Neural progenitor cell (in vitro differentiated cells): ENCODE measurements at regions not wholly inside any gene's neighbourhood (a gene's known extent, or its start where the extent isn't known, plus 50 kb on each side); places are given as distances from the start of the nearest gene placed in this dataset.
A peak's percentile ranks its signal among the peaks of the same experiment; 100 is the strongest.

Source experiments
- DNase-seq: peaks from one replicate; pipeline ENCODE4 v3.0.0-alpha.2; 2016; ENCODE audit warnings: low spot score
- H2AFZ ChIP-seq: fragments of 200-600 bp; sonication (generic); replicated peaks from 2 replicates; pipeline ENCODE4 v1.6.1; 2016; ENCODE audit warnings: antibody characterized with exemption
- H3F3A ChIP-seq: fragments of 200-600 bp; sonication (generic); 2 replicates; pipeline ENCODE4 v1.6.1; 2016; ENCODE audit warnings: antibody characterized with exemption, low read depth
- H3K27ac ChIP-seq: fragments of 200-600 bp; sonication (generic); 2 replicates; pipeline ENCODE4 v1.5.1; 2016; ENCODE audit warnings: mild to moderate bottlenecking
- H3K27me3 ChIP-seq: fragments of 200-600 bp; sonication (generic); 2 replicates; pipeline ENCODE4 v1.6.1; 2016; ENCODE audit warnings: mild to moderate bottlenecking, moderate library complexity
- H3K36me3 ChIP-seq: fragments of 200-600 bp; sonication (generic); 2 replicates; pipeline ENCODE4 v1.5.1; 2016
- H3K4me1 ChIP-seq: fragments of 200-600 bp; sonication (generic); 2 replicates; pipeline ENCODE4 v1.6.1; 2016; ENCODE audit warnings: mixed run types
- H3K4me2 ChIP-seq: fragments of 200-600 bp; sonication (generic); 2 replicates; pipeline ENCODE4 v1.6.1; 2016
- H3K4me3 ChIP-seq: fragments of 200-600 bp; sonication (generic); 2 replicates; pipeline ENCODE4 v1.5.1; 2016
- H3K79me2 ChIP-seq: fragments of 200-600 bp; sonication (generic); 2 replicates; pipeline ENCODE4 v1.6.1; 2016; ENCODE audit warnings: low read depth
- H3K9ac ChIP-seq: fragments of 200-600 bp; sonication (generic); 2 replicates; pipeline ENCODE4 v1.6.1; 2016
- H3K9me3 ChIP-seq: fragments of 200-600 bp; sonication (generic); 2 replicates; pipeline ENCODE4 v1.5.1; 2016; ENCODE audit warnings: low read depth
- H4K20me1 ChIP-seq: fragments of 200-600 bp; sonication (generic); 2 replicates; pipeline ENCODE4 v1.6.1; 2016; ENCODE audit warnings: low read depth
- H3K27ac Mint-ChIP-seq: 3 replicates; pipeline ENCODE4 v1.8.0; 2021; ENCODE audit warnings: mixed read lengths
- H3K27me3 Mint-ChIP-seq: 2 replicates; pipeline ENCODE4 v1.8.0; 2022; ENCODE audit warnings: low read depth, mild to moderate bottlenecking, inconsistent platforms, moderate library complexity, mixed read lengths; ENCODE audit not compliant: insufficient read depth
- H3K36me3 Mint-ChIP-seq: 3 replicates; pipeline ENCODE4 v1.8.0; 2021; ENCODE audit warnings: mixed read lengths
- H3K4me1 Mint-ChIP-seq: 3 replicates; pipeline ENCODE4 v1.8.0; 2021; ENCODE audit warnings: mixed read lengths
- H3K4me3 Mint-ChIP-seq: 3 replicates; pipeline ENCODE4 v1.8.0; 2021; ENCODE audit warnings: mild to moderate bottlenecking, moderate library complexity, mixed read lengths
- H3K9me3 Mint-ChIP-seq: 3 replicates; pipeline ENCODE4 v1.8.0; 2020; ENCODE audit warnings: mixed read lengths
- EZH2 ChIP-seq: fragments of 200-600 bp; sonication (generic); IDR thresholded peaks from 2 replicates; pipeline ENCODE4 v1.6.1; 2017; ENCODE audit warnings: antibody characterized with exemption, mild to moderate bottlenecking, moderate library complexity
- EZH2phosphoT487 ChIP-seq: fragments of 200-600 bp; sonication (generic); IDR thresholded peaks from 2 replicates; pipeline ENCODE4 v1.6.1; 2017; ENCODE audit warnings: antibody characterized with exemption
- TF ChIP-seq, protein P1 (sequence below): fragments of 200-600 bp; sonication (generic); IDR thresholded peaks from 2 replicates; pipeline ENCODE4 v1.5.1; 2017; ENCODE audit warnings: antibody characterized with exemption, mild to moderate bottlenecking

DNA sequence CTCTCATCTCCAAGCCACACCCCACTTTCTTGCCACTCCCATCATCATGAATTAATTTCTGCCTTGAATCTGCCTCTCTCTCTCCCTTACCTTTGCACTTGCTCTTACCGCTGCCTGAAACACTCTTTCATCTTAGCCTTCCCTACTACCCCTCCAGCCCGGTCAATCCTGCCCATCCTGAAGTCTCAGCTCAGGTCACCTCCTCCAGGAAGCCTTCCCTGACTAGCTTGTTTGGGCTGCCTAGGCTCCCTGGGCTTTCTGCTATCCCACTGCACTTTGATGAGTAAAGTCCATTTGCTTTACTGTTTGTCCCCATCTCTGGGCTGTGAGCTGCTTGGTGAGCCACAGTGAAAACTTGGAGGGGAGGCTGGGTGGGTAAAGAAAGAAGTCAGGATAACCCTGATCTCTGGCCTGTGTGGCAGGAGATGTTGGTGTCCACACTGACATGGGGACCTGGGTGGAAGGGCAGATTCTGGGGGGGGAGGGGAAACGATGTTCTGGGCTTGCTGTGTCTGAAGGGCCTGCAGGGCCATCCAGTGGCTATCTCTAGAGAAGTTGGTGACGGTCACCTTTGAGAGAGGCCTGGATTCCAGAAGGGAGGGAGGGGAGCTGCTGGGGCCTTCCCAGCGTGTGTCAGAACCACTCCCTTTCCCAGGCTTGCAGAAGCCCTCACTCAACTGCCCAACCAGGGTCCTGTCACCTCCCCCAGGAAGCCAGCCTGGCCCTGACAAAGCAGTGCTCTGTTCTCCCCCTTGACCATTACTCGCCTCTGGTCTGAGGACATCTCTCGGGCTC lies 75.0 kb upstream of the DAB2IP start:
- Histone ChIP-seq H3K4me1 (peaks cover 27% of the 10 kb centered on the region), H3K9ac (no peak overlapping the region), H3K27ac (no peak overlapping the region), H3K36me3 (no peaks in the 10 kb centered on the region), H3K9me3 (no peaks in the 10 kb centered on the region), H3F3A (peaks cover 11% of the 10 kb centered on the region), H3K27me3 (no peaks in the 10 kb centered on the region), H2AFZ (no peak overlapping the region), H3K4me2 (no peak overlapping the region), H3K79me2 (no peaks in the 10 kb centered on the region), H3K4me3 (no peak overlapping the region), H4K20me1 (no peaks in the 10 kb centered on the region)
- H3K27ac Mint-ChIP-seq: peak overlapping the region; percentile 78
- peaks cover 2% of the 10 kb centered on the region for H3K9me3 Mint-ChIP-seq
- peaks cover 72% of the 10 kb centered on the region for H3K4me1 Mint-ChIP-seq
- DNase-seq: no peak
- peak overlapping the region; percentile 53 for H3K4me3 Mint-ChIP-seq
- TF ChIP-seq EZH2 (no peak), EZH2phosphoT487 (no peak)
- TF ChIP-seq, protein P1, sequence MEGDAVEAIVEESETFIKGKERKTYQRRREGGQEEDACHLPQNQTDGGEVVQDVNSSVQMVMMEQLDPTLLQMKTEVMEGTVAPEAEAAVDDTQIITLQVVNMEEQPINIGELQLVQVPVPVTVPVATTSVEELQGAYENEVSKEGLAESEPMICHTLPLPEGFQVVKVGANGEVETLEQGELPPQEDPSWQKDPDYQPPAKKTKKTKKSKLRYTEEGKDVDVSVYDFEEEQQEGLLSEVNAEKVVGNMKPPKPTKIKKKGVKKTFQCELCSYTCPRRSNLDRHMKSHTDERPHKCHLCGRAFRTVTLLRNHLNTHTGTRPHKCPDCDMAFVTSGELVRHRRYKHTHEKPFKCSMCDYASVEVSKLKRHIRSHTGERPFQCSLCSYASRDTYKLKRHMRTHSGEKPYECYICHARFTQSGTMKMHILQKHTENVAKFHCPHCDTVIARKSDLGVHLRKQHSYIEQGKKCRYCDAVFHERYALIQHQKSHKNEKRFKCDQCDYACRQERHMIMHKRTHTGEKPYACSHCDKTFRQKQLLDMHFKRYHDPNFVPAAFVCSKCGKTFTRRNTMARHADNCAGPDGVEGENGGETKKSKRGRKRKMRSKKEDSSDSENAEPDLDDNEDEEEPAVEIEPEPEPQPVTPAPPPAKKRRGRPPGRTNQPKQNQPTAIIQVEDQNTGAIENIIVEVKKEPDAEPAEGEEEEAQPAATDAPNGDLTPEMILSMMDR: no peak
- H3K36me3 Mint-ChIP-seq: no peaks in the 10 kb centered on the region
- H3K27me3 Mint-ChIP-seq: peaks cover 13% of the 10 kb centered on the region

DNA sequence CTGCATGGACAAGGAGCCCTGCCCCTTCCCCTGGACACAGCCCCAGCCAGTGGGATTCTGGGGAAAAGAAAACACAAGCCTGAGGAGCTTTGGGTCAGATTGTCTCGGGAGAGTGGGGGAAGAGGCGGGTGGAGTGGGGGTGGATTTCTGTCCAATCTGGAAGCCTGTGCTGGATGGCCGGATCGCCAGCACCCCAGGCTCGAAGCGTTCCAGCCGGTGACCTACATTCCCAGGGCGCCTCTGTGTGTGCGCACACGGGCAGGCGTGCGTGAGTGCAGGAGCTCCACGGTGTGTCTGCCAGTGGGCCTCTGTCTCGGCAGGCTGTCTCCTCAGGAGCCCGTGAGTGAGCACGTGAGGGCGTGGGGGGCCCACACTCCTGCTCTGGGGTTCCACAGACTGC lies 74.3 kb upstream of the DAB2IP start:
- H3K4me3 Mint-ChIP-seq: peak overlapping the region; percentile 53
- no peaks in the 10 kb centered on the region for H4K20me1 ChIP-seq
- peaks cover 33% of the 10 kb centered on the region for H3K4me1 ChIP-seq
- H3K4me3 ChIP-seq: no peak overlapping the region
- no peaks in the 10 kb centered on the region for H3K79me2 ChIP-seq
- peaks cover 17% of the 10 kb centered on the region for H3F3A ChIP-seq
- no peaks in the 10 kb centered on the region for H3K36me3 ChIP-seq
- peaks cover under 1% of the 10 kb centered on the region for H3K9me3 Mint-ChIP-seq
- no peak overlapping the region for H3K4me2 ChIP-seq
- no peaks in the 10 kb centered on the region for H3K27me3 ChIP-seq
- no peak overlapping the region for H2AFZ ChIP-seq
- peaks cover 11% of the 10 kb centered on the region for H3K27me3 Mint-ChIP-seq
- peak overlapping the region; percentile 78 for H3K27ac Mint-ChIP-seq
- peaks cover 75% of the 10 kb centered on the region for H3K4me1 Mint-ChIP-seq
- TF ChIP-seq EZH2phosphoT487: no peak
- TF ChIP-seq, protein P1: no peak
- TF ChIP-seq EZH2: no peak
- no peak overlapping the region for H3K27ac ChIP-seq
- no peak overlapping the region for H3K9ac ChIP-seq
- DNase-seq: no peak
- H3K9me3 ChIP-seq: no peaks in the 10 kb centered on the region
- no peaks in the 10 kb centered on the region for H3K36me3 Mint-ChIP-seq

DNA sequence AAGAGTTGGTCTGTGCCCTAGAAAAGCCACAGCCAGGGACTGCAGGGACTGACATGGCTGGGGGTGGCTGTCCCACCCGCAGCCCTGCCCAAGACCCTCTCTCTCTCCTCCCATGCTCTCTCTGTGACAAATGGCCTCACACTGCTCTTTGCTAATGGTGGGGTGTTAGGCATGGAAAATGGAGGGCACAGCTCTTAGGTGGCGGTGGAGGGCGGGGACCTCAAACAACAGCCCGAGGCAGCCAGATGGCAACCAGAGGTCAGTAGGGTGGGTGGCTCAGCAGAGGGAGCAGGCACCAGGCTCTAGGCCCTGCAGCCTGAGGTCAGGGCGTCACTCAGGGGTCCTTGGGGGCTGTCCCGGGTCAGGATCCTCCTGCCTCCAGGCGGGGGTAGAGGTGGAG lies 73.9 kb upstream of the DAB2IP start:
- H3K4me2 ChIP-seq: no peak overlapping the region
- peaks cover 20% of the 10 kb centered on the region for H3F3A ChIP-seq
- H3K9me3 ChIP-seq: no peaks in the 10 kb centered on the region
- peaks cover 38% of the 10 kb centered on the region for H3K4me1 ChIP-seq
- no peak overlapping the region for H3K27ac ChIP-seq
- H3K36me3 ChIP-seq: no peaks in the 10 kb centered on the region
- Mint-ChIP-seq H3K9me3 (no peaks in the 10 kb centered on the region), H3K27ac (no peak overlapping the region), H3K36me3 (no peaks in the 10 kb centered on the region), H3K4me3 (no peak overlapping the region), H3K27me3 (peaks cover 13% of the 10 kb centered on the region), H3K4me1 (peaks cover 78% of the 10 kb centered on the region)
- no peaks in the 10 kb centered on the region for H4K20me1 ChIP-seq
- no peaks in the 10 kb centered on the region for H3K27me3 ChIP-seq
- H3K79me2 ChIP-seq: no peaks in the 10 kb centered on the region
- H3K4me3 ChIP-seq: no peak overlapping the region
- H3K9ac ChIP-seq: no peak overlapping the region
- no peak for DNase-seq
- H2AFZ ChIP-seq: no peak overlapping the region
- TF ChIP-seq EZH2phosphoT487 (no peak), EZH2 (no peak)
- TF ChIP-seq, protein P1: no peak
